Stimulated activated CD8-positive, alpha-beta memory T cell treated with anti-CD3 and anti-CD28 coated beads, Interleukin-15, amount 100 ng/mL, for 1 hour (primary cell): ENCODE measurements at regions not wholly inside any gene's neighbourhood (a gene's known extent, or its start where the extent isn't known, plus 50 kb on each side); places are given as distances from the start of the nearest gene placed in this dataset.
"Not testable (repeated sequence)": the region's sequence is repeated elsewhere in the genome, so short reads cannot be mapped to it uniquely, and the experiment has no call there.

ENCODE experiments used
- DNase-seq: peaks from one replicate; pipeline ENCODE4 v3.0.0-alpha.2; 2020; ENCODE audit warnings: low read depth

- no peak for DNase-seq
Measured at GRCh38 chr4:105050896-105051295, 95.8 kb upstream of the TET2 start.

GRCh38 chr4:105057370-105058105 is 89.1 kb upstream of the TET2 start:
- no peak for DNase-seq

- no peak for DNase-seq
Measured at GRCh38 chr4:105058177-105058812, 88.4 kb upstream of the TET2 start.

- no peak for DNase-seq
Measured at GRCh38 chr4:105059337-105059736, 87.3 kb upstream of the TET2 start.

GRCh38 chr4:105060628-105061027 is 86.0 kb upstream of the TET2 start:
- no peak for DNase-seq

GRCh38 chr4:105061136-105061696 is 85.5 kb upstream of the TET2 start:
- peak; percentile 4 for DNase-seq

- DNase-seq = no peak
Measured at GRCh38 chr4:105061731-105062130, 84.9 kb upstream of the TET2 start.

- no peak for DNase-seq
Measured at GRCh38 chr4:105066401-105066800, 80.3 kb upstream of the TET2 start.

GRCh38 chr4:105067431-105067830 is 79.2 kb upstream of the TET2 start:
- no peak for DNase-seq

- DNase-seq = no peak
Measured at GRCh38 chr4:105067946-105068345, 78.7 kb upstream of the TET2 start.

GRCh38 chr4:105068516-105068915 is 78.2 kb upstream of the TET2 start:
- no peak for DNase-seq

GRCh38 chr4:105072095-105072494 is 74.6 kb upstream of the TET2 start:
- DNase-seq = not testable (repeated sequence)

GRCh38 chr4:105074097-105074496 is 72.6 kb upstream of the TET2 start:
- no peak for DNase-seq

- DNase-seq = no peak
Measured at GRCh38 chr4:105075045-105075444, 71.6 kb upstream of the TET2 start.

GRCh38 chr4:105088110-105088879 is 58.4 kb upstream of the TET2 start:
- no peak for DNase-seq

GRCh38 chr4:105092356-105092755 is 54.3 kb upstream of the TET2 start:
- DNase-seq = no peak

GRCh38 chr4:105092768-105093167 is 53.9 kb upstream of the TET2 start:
- no peak for DNase-seq

GRCh38 chr4:105093975-105094374 is 52.7 kb upstream of the TET2 start:
- DNase-seq = no peak
